HS-27A (cell line): ENCODE measurements at regions not wholly inside any gene's neighbourhood (a gene's known extent, or its start where the extent isn't known, plus 50 kb on each side); places are given as distances from the start of the nearest gene placed in this dataset.

Source experiments
- DNase-seq: peaks from one replicate; pipeline ENCODE4 v3.0.0-alpha.2; 2012; ENCODE audit warnings: low read depth, missing footprints

DNA sequence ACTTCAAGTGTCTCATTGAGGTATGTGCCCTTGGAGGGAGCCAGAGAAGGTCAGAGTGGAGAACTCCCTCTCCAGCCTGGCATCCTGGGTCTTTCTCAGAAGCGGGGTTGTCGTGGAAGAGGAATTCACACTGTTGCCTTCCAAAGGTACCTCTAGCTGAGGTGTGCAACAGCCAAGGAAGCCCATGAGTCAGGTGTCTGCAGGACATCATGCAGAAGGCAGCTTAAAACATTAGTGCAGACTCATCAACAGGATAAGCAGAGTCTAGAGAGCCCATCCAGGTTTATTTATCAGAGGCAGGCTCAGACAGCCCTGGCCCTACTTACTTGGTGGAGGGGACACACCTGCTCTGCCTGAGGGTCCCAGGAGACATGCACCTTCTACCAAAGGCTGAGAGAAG lies 95.6 kb upstream of the TPM1 start:
- no peak for DNase-seq

DNA sequence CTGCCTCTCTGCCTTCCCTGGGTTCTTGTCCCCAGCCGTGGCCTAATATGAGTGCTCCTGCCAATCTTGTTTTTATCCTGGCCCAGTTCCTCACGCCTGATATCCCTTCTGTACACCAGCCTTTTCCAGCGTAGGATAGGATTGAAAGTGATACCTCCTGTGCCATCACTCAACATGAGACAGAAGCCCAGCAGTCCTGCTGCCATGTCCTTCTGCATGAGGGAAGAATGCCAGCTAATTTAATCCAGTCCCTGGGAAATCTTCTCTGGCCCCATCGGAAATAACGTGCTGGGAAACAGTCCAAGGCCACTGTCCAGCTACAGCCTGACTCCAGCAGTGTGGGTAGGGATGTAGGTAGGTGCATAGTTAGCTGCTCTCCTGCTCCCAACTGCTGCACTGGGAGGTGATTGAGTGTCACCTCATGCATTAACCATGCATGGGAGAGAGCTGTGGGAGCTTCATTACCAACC lies 92.0 kb upstream of the TPM1 start:
- no peak for DNase-seq

DNA sequence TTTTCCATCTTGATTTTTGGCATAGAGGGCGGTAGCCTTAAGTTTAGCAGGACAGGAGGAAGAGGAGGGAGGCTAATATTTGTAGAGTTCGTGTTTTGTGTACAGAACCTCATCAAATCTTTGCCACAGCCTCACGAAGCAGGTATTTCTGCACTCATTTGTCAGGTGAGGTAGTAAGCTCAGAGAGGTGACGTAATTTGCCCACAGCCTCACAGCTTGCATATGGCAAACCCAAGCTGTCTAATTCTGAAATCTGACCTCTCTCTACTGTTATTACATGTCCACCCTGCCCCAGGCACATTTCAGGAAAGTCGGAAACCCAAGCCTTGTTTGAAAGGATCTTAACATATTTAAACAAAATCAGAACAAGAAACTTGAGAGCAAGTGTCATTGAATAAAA lies 91.1 kb upstream of the TPM1 start:
- no peak for DNase-seq

DNA sequence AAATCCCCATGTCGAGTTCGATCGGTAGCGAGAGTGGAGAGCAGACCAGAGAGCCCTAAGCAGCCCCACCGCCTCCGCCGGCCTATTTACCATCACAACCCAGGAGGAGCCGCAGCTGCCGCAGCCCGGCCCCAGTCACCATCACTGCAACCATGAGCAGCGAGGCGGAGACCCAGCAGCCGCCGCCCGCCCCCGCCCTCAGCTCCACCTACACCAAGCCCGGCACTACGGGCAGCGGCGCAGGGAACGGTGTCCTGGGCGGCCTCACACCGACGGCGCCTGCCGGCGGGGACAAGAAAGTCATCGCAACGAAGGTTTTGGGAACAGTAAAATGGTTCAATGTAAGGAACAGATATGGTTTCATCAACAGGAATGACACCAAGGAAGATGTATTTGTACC lies 89.5 kb upstream of the TPM1 start:
- no peak for DNase-seq

DNA sequence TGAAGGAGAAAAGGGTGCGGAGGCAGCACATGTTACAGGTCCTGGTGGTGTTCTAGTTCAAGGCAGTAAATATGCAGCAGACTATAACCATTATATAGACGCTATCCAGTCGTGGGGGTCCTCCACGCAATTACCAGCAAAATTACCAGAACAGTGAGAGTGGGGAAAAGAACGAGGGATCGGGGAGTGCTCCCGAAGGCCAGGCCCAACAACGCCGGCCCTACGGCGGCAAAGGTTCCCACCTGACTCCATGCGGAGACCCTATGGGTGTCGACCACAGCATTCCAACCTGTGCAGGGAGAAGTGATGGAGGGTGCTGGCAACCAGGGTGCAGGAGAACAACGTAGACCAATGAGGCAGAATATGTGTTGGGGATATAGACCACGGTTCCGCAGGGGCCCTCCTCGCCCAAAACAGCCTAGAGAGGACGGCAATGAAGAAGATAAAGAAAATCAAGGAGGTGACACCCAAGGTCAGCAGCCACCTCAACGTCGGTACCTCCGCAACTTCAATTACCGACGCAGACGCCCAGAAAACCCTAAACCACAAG lies 89.0 kb upstream of the TPM1 start:
- no peak for DNase-seq

DNA sequence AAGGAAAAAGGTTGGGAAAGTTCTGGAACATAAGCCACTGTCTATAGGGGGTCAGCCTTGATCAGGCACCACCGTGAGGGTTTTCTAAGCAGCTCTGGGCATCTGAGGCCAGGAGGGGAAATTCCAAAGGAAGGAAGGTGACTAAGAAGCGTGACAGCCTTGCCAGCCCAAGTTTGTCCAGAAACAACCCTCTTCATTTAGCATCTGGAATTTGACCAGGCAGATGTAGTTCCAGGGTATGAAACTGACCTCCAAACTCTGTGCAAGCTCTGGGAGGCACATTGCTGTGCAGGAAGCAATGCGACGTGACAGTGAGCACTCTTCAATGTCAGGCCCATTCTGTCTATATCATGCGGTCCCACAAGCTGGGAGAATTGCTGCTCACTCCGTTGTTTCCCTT lies 85.4 kb upstream of the TPM1 start:
- no peak for DNase-seq

DNA sequence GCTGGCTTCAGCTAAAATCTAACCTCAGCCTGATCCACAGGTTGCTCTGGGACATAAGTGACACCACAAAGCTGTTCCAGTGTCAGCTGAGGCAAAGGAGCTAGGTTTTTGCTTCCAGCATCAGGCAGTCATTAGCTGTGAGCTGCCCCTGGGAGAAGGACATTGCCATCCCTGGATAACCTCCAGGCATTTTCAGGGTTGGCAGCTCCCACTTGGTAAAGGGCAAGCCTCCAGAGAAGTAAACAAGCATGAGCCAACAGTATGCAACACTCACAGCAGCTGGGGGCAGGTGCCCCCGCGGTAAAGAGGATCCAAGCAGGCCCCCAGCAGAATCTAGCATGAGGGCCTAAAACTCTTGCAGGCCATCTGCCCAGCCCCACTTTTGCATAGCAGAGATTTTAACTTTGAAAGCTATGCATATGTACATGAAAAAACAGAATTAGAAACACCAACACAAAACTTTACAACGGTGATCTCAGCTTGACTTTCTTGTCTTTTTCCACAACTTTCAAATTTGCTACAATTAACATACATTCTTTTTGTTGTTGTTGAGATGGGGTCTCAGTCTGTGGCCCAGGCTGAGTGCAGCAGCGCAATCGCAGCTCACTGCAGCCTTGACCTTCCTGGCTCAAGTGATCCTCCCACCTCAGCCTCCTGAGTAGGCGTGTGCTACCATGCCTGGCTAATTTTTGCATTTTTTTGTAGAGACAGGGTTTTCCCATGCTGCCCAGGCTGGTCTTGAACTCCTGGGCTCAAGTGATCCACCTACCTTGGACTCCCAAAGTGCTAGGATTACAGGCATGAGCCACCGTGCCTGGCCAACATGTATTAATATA lies 83.8 kb upstream of the TPM1 start:
- no peak for DNase-seq

DNA sequence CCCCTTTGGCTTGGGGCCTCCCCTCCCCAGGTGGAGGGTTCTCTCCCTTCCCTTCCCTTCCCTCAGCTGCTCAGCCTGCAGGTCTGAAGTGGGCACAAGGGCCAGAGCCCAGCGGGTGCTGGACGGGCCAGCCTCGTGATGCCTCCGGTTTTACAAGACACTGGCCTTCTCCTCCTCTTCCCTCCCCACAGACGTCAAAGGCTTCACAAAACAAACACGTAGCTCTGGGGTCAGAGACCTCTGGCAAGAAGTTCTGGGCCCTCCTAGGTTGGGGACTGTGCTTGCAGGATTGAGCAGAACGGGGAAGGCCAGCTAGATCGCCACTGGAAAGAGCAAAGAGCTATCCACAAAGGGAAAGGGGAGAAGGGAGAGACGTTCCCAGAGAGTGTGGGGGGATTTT lies 81.4 kb upstream of the TPM1 start:
- no peak for DNase-seq

DNA sequence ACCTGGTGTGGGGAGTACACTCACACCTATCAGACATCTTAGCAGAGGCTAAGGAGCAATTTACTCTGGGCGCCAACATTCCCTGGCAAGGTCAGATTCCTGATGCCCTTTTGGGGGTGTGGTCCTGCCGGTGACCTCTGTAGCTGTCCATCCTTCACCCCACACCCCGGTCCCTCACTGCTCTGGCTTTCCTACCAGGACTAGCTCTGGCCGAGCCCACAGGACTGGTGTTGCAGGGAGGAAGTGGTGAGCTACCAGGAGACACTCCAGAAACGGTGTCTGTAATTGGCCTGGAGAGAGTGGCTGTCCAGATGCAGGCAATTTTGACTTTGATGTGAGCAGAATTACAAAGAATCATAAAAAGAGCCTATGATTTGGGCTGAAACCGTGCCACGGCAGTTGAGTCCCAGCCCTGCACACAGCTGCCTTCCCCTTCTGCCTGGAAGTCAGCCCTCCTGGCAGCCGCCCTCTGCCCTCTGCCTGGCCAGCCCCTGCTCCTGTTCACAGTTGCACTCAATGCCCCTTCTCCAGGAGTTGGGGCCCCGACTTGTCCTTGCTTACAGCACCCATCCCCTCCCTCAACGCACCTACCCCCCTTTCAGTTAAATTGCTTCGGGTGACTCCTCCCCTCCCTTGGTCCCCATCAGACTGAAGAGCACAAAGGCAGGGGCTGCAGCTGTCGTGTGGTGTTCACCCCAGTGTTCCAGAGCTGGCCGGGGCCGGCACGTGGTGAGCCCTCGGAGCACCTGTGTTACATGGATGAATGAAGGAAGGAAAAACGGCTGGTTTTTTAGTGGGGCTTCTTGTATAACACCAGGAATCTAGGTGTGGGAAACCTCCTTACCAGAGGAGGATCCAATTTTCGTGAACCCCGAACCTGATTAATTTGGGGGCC lies 80.2 kb upstream of the TPM1 start:
- no peak for DNase-seq

DNA sequence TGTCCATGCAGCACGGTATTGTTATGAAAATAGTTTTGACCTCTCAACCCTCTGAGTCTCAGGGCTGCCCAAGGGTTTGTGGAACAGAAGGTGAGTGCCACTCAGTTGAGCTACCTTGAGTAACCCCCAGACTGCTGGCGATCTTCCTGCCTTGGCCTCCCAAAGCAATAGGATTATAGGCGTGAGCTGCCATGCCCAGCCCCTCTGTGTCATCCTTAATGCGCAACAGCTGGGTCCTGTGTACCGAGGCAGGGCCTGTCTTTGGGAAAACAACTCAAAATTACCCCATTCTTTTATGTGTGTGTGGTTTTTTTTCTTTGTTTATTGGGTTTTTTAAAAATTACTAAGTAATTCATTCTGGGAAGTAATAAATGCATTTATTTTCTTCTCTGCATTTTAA lies 78.3 kb upstream of the TPM1 start:
- no peak for DNase-seq

DNA sequence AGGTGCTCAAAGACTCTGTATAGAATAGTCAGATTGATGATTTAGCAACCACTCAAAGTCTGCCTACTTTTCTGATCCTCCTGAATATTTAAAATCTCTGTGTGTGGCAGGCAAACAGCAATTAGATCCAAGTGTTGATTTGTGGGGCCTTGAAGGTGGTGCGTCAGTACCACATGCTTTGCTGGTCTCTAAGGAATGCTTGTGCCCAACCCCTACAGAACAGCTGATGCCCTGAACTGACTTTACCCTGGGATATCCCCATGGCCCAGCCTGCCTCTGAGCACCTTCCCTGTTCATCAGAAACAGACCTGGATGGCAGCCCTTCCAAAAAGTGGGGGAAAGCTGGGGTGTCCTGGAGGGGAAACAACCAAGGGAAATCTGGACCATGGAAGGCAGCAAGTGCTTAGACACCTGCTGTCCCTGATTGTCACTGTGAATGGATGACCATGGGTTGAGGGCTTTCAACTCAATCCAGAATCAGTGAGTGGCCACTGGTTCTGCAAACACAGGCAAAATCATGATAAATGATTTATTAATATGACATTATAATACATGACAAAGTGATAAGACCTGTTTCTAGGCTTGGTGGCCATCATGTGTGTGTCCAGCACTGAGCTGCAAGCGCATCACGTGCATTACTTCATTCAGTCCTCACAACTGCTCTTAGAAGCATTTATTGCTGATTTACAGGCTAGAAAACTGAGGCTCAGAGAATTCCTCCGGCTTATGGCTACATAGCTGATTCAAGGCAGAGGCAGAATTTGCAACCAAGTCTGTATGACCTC lies 76.1 kb upstream of the TPM1 start:
- no peak for DNase-seq

DNA sequence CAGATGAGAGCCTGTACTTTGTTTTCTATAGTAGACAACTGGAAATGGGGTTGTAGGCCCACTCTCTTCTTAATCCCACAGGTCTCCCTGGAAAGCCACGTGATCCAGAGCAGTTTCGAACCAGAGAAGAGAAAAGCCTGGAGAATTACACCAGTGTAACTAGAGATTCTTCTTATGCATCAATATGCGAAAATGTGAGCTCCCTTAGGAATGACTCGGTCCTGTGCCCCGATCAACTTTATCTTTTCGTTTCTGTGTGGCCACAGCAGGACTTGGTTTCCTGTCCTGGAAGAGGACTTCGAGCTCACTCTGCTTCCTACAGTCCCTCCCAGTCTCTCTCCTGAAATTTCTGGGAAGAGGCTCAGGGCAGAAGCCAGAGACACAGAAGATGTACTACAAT lies 73.8 kb upstream of the TPM1 start:
- DNase-seq = no peak

DNA sequence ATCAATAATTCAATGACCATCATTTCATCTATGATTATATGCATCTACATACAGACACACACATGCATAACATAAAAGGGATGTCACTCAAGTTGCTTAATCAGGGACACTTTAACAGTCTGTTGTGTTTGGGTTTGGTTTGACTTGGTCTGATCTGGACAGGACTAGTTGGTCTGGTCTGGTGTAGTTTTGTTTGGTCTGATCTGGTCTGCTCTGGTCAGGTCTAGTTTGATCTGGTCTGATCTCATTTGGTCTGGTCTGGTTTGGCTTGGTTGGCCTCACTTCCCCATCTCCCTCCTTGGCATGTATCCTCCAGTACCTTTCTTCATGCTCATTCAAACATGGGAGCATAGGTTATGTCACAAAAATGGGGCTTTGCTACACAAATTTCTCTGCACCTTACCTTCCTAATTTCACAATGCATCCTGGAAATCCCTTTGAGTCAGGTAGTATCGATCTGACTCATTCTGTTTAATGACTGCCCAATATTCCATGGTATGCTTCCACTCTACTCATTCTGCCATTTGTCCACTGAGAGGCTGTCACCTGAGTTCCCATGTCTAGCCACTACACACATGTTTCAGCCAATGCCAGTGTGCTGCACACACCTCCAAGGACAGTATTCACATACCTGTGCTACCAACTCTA lies 73.0 kb upstream of the TPM1 start:
- DNase-seq = no peak

DNA sequence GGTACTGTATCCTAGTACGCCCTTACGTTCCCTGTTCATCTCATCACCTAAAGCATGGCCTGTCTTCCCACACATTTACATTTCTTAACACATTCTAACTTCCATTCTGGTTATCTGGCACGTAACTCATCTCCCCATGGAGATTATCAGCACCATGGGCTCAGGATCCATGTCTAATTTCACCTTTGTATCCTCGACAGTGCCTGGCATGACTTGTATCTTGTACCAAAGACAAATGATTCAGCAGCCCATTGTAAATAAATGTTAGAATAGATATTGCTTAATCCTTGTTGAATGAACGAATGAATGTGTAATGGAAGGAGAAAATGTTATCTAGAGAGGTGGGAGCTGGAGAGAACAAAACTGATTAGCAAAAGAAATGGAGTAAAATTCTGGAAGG lies 69.7 kb upstream of the TPM1 start:
- DNase-seq = no peak

DNA sequence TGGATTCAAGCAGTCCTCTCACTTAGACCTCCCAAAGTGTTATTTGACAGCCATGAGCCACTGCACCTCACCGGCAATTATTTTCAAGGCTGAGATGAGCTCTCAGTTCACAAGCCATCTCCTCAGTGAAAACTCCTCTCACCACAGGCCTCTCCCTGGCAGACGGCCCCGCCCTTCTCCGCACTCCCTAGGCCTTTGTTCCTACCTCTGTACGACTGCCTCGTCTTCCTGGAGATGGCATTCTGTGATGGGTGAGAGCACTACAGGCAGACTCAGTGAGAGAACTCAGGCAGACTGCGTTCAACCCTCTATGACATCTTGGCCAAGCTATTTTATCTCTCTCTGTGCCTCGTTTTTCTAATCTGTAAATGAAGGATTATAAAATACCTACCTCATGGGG lies 67.0 kb upstream of the TPM1 start:
- no peak for DNase-seq

DNA sequence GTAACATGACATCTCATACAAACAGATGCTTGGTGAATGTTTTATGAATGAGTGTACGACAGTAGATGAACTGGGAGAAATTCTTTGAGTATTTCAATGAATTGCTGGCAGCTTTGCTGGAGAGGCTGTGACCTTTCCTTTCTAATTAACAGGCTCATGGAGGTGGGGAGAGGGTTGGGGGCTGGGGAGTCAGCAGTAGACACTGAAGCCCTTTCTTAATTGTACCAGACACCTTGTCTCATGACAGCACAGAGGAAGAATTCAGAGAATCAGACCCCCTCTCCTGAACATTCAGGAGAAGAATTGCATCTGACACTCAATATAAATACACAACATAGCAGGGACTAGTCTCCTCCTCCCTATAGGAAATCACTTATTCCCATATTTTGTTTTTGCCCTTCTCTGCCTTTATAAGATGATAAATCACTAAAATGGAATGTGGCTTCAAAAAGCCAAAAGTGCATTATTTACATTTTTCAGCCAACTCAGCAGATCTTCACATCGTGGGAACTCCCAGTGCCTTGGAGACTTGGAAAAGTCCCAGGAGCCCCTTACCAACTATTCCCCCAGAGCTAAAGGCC lies 66.2 kb upstream of the TPM1 start:
- DNase-seq = peak; percentile 60

DNA sequence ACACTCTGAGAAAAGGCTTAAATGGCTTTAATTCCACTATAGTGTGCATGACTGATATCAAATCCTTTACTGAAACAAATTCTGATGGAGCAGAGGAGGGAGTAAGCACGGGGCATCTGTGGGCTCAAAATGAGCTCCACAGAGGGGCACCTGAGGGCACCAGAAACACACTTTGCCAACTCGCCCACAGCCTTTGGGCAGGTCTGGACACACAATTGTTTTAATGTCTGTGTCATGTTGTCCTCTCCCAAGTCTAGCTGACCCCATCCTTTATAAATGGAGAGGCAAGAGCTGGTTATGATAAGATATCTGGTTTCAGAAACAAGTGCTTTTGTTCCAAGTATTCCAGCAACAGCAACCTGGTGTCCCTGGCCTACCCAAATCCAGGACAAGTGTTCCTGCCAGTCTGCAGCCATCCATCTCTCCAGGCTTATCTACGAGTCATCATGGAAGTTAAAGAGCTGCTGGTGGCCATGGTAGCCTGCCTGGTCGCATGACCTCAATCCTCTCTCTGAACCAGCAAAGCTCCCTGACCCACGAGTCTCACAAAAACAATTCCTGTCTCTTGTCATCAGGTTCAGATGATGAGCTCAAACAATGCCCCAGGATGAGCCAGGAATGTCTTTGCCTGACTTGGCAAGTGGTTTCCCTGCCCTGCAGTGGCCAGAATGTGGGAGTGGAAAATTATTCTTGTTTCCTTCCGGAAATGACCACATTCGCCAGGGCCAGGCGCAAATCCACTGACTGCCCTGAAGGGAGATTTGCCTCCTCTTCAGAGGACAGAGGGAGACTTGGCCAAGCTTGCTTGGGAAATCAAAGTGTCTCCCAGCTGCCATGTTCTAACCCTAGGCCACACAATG lies 64.4 kb upstream of the TPM1 start:
- DNase-seq = no peak

DNA sequence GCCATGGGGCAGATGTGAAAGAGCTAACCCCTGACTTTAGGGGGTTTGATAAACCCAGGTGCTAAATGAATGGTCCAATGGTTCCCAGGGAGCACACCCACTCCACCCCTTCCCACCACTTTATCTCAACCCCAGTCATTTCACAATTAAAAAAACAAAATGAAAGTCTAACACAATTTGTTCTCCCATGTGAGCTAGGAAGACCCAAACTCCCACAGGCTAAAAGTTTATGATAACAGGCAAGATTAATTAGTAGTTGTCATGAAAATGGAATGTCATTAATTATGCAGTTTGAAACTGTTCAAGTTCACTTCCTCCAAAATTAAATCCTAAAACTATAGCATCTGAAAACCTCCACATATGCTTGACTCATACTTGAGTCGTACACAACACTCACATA lies 63.3 kb upstream of the TPM1 start:
- DNase-seq = no peak

DNA sequence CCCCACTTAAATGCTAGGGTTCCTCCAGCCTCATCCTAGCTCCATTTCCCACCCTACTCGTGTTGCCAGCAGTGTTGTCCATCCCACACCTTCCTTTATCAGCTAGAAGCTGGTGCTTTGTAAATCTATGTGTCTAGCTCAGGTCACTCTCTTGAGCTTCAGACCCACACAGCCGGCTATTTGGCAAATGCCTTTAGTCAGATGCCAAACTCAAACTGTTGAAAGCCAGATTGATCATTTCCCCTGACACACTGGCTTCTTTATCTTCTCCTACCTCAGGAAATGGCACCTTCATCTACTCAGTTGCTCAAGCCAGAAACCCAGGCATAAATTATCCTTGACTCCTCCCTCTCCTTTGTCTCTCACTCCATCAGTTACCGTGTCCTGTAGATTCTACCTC lies 61.5 kb upstream of the TPM1 start:
- DNase-seq = no peak

DNA sequence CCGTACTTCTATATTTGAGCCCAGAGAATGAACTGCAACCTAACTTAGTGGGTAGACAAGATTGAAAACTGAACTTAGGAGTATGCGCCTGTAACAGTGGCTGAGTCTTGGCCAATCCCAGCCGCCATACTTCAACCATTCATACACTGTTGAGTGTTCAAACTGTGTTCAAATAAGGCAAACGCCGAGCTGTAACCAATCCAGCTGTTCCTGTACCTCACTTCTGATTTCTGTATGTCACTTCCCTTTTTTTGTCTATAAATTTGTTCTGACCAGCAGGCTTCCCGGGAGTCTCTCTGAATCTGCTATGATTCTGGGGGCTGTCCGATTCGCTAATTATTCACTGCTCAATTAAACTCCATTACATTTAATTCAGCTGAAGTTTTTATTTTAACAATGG lies 58.6 kb upstream of the TPM1 start:
- no peak for DNase-seq
